HG02981 (cell line): ENCODE measurements at regions not wholly inside any gene's neighbourhood (a gene's known extent, or its start where the extent isn't known, plus 50 kb on each side); places are given as distances from the start of the nearest gene placed in this dataset.

Experiments used
- ATAC-seq: cut with Tn5 transposase; IDR thresholded peaks from one replicate; pipeline ENCODE4 v1.9.1; 2021; ENCODE audit warnings: mild to moderate bottlenecking, moderate library complexity; ENCODE audit not compliant: unreplicated experiment

GRCh38 chr13:25044071-25044470, 51.9 kb upstream of the PABPC3 start:
- ATAC-seq: no peak
